HG02852 (cell line): ENCODE measurements at regions not wholly inside any gene's neighbourhood (a gene's known extent, or its start where the extent isn't known, plus 50 kb on each side); places are given as distances from the start of the nearest gene placed in this dataset.
"Not testable (repeated sequence)": the region's sequence is repeated elsewhere in the genome, so short reads cannot be mapped to it uniquely, and the experiment has no call there.

ENCODE experiments used
- ATAC-seq: cut with Tn5 transposase; IDR thresholded peaks from one replicate; pipeline ENCODE4 v1.9.1; 2021; ENCODE audit warnings: mild to moderate bottlenecking, moderate library complexity; ENCODE audit not compliant: unreplicated experiment

GRCh38 chr13:85610024-85610423, 189.2 kb downstream of the SLITRK6 start:
- no peak for ATAC-seq

- no peak for ATAC-seq
Observed at GRCh38 chr13:85608255-85608829, 190.9 kb downstream of the SLITRK6 start.

- no peak for ATAC-seq
Observed at GRCh38 chr13:85603735-85604134, 195.5 kb downstream of the SLITRK6 start.

GRCh38 chr13:85601526-85601925, 197.7 kb downstream of the SLITRK6 start:
- no peak for ATAC-seq

GRCh38 chr13:85597790-85598500, 201.3 kb downstream of the SLITRK6 start:
- no peak for ATAC-seq

GRCh38 chr13:85592211-85592610, 207.0 kb downstream of the SLITRK6 start:
- no peak for ATAC-seq

GRCh38 chr13:85590231-85590931, 208.8 kb downstream of the SLITRK6 start:
- no peak for ATAC-seq

- no peak for ATAC-seq
Observed at GRCh38 chr13:85589021-85589420, 210.2 kb downstream of the SLITRK6 start.

- no peak for ATAC-seq
Observed at GRCh38 chr13:85588359-85588758, 210.9 kb downstream of the SLITRK6 start.

- no peak for ATAC-seq
Observed at GRCh38 chr13:85586856-85587255, 212.4 kb downstream of the SLITRK6 start.

- ATAC-seq: no peak
Observed at GRCh38 chr13:85586422-85586831, 212.8 kb downstream of the SLITRK6 start.

- no peak for ATAC-seq
Observed at GRCh38 chr13:85582890-85583289, 216.3 kb downstream of the SLITRK6 start.

- no peak for ATAC-seq
Observed at GRCh38 chr13:85575110-85575509, 224.1 kb downstream of the SLITRK6 start.

- ATAC-seq: no peak
Observed at GRCh38 chr13:85567909-85568308, 231.3 kb downstream of the SLITRK6 start.

GRCh38 chr13:85565652-85566051, 233.6 kb downstream of the SLITRK6 start:
- no peak for ATAC-seq

GRCh38 chr13:85564598-85564997, 234.6 kb downstream of the SLITRK6 start:
- no peak for ATAC-seq

GRCh38 chr13:85562282-85562681, 236.9 kb downstream of the SLITRK6 start:
- ATAC-seq: no peak

GRCh38 chr13:85557691-85558467, 241.3 kb downstream of the SLITRK6 start:
- no peak for ATAC-seq

- no peak for ATAC-seq
Observed at GRCh38 chr13:85551012-85551411, 248.2 kb downstream of the SLITRK6 start.

- no peak for ATAC-seq
Observed at GRCh38 chr13:85549819-85550218, 249.4 kb downstream of the SLITRK6 start.

- not testable (repeated sequence) for ATAC-seq
Observed at GRCh38 chr13:85548845-85549244, 250.4 kb downstream of the SLITRK6 start.
